ENCODE measurements at regions not wholly inside any gene's neighbourhood (a gene's known extent, or its start where the extent isn't known, plus 50 kb on each side); places are given as distances from the start of the nearest gene placed in this dataset.
"Not testable (repeated sequence)": the region's sequence is repeated elsewhere in the genome, so short reads cannot be mapped to it uniquely, and the experiment has no call there.

GRCh38 chr14:98916476-98916875 is 355.5 kb downstream of the BCL11B start:
- DNase-seq (ENCODE audit: low spot score in 2 of 2) = no peak
- Histone ChIP-seq H3K27ac (no peak overlapping the region), H3K9me3 (no peaks in the 10 kb centered on the region)

GRCh38 chr14:98919434-98919833 is 352.6 kb downstream of the BCL11B start:
- H3K36me3 ChIP-seq = no peaks in the 10 kb centered on the region
- H3K27me3 ChIP-seq = no peaks in the 10 kb centered on the region
- no peak overlapping the region for H3K4me3 ChIP-seq
- no peak overlapping the region for H3K27ac ChIP-seq
- no peak for DNase-seq (ENCODE audit: low spot score in 2 of 2)
- intact Hi-C loops (cut with DNase I; ENCODE audit: low total_unique reads) = no loop called here
- no peaks in the 10 kb centered on the region for H3K4me1 ChIP-seq
- no peak for TF ChIP-seq POLR2AphosphoS5 (IDR thresholded peaks at IDR 0.05)
- TF ChIP-seq CTCF (IDR thresholded peaks at IDR 0.05) = no peak
- no peak for TF ChIP-seq POLR2A (IDR thresholded peaks at IDR 0.05)
- H3K9me3 ChIP-seq = peaks cover 0 to 5% of the 10 kb centered on the region in 2 donors

More at GRCh38 chr14:98916476-98916875, 355.5 kb downstream of the BCL11B start:
- intact Hi-C loops (cut with DNase I; ENCODE audit: low total_unique reads) = no loop called here
- no peak for TF ChIP-seq POLR2A (IDR thresholded peaks at IDR 0.05)
- no peak for TF ChIP-seq POLR2AphosphoS5 (IDR thresholded peaks at IDR 0.05)
- TF ChIP-seq CTCF (IDR thresholded peaks at IDR 0.05) = no peak
- no peaks in the 10 kb centered on the region for H3K4me1 ChIP-seq
- H3K4me3 ChIP-seq = no peak overlapping the region
- no peaks in the 10 kb centered on the region for H3K36me3 ChIP-seq
- H3K27me3 ChIP-seq = no peaks in the 10 kb centered on the region

- H3K4me1 ChIP-seq; H3K36me3 ChIP-seq; H3K9me3 ChIP-seq; H3K27me3 ChIP-seq; DNase-seq (ENCODE audit: low spot score in 2 of 2); intact Hi-C loops (cut with DNase I; ENCODE audit: low total_unique reads); H3K27ac ChIP-seq; H3K4me3 ChIP-seq: not testable (repeated sequence)
These were observed 350.7 kb downstream of the BCL11B start for GRCh38 chr14:98921306-98921705.

GRCh38 chr14:98923596-98923995 is 348.4 kb downstream of the BCL11B start:
- H3K4me1 ChIP-seq = no peaks in the 10 kb centered on the region
- H3K27me3 ChIP-seq = no peaks in the 10 kb centered on the region

GRCh38 chr14:98924046-98924445 is 348.0 kb downstream of the BCL11B start:
- Histone ChIP-seq H3K9me3 (peaks cover 0 to 5% of the 10 kb centered on the region in 2 donors), H3K4me3 (no peak overlapping the region), H3K4me1 (no peaks in the 10 kb centered on the region), H3K27me3 (no peaks in the 10 kb centered on the region), H3K36me3 (no peaks in the 10 kb centered on the region), H3K27ac (no peak overlapping the region)
- TF ChIP-seq POLR2A (IDR thresholded peaks at IDR 0.05) (no peak), CTCF (IDR thresholded peaks at IDR 0.05) (no peak), POLR2AphosphoS5 (IDR thresholded peaks at IDR 0.05) (no peak)
- no peak for DNase-seq (ENCODE audit: low spot score in 2 of 2)
- intact Hi-C loops (cut with DNase I; ENCODE audit: low total_unique reads) = no loop called here

More at GRCh38 chr14:98923596-98923995, 348.4 kb downstream of the BCL11B start:
- Histone ChIP-seq H3K9me3 (peaks cover 0 to 5% of the 10 kb centered on the region in 2 donors), H3K27ac (no peak overlapping the region), H3K4me3 (no peak overlapping the region), H3K36me3 (no peaks in the 10 kb centered on the region)
- TF ChIP-seq CTCF (IDR thresholded peaks at IDR 0.05) = no peak
- TF ChIP-seq POLR2AphosphoS5 (IDR thresholded peaks at IDR 0.05) = no peak
- TF ChIP-seq POLR2A (IDR thresholded peaks at IDR 0.05) = no peak
- no peak for DNase-seq (ENCODE audit: low spot score in 2 of 2)
- intact Hi-C loops (cut with DNase I; ENCODE audit: low total_unique reads) = no loop called here

Data from breast epithelium (tissue), 4 donors.